Islet of Langerhans (tissue), 1 donor: ENCODE measurements at regions not wholly inside any gene's neighbourhood (a gene's known extent, or its start where the extent isn't known, plus 50 kb on each side); places are given as distances from the start of the nearest gene placed in this dataset.
"Not testable (repeated sequence)": the region's sequence is repeated elsewhere in the genome, so short reads cannot be mapped to it uniquely, and the experiment has no call there.

Source experiments
- FAIRE-seq: peaks from one replicate; lab custom pipeline; 2011; peaks lifted over from hg19 to GRCh38; lab: Jason Lieb, UNC

- no peak for FAIRE-seq
These were observed 451.4 kb upstream of the ARPP21 start for GRCh38 chr3:35187908-35188307.

- FAIRE-seq = no peak
These were observed 444.7 kb upstream of the ARPP21 start for GRCh38 chr3:35194666-35195065.

DNA sequence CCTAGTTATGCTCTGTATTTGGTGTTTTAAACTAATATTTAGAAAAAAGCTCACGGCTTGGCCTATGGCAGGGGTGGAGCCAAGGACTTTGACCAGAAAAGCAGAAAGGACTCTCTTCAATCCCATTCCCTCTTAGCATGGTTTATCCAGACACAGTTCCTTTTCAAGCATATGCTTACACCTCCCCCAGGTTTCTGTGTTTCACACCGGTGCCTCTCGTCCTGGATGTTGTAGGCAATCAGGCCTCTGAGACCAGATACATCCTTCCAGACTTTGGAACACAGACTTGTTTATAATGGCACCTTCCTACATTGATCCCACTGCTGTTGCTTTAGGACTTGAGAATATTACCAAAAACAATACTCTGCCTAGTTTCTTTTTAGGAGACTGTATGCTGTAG is 440.5 kb upstream of the ARPP21 start:
- no peak for FAIRE-seq

DNA sequence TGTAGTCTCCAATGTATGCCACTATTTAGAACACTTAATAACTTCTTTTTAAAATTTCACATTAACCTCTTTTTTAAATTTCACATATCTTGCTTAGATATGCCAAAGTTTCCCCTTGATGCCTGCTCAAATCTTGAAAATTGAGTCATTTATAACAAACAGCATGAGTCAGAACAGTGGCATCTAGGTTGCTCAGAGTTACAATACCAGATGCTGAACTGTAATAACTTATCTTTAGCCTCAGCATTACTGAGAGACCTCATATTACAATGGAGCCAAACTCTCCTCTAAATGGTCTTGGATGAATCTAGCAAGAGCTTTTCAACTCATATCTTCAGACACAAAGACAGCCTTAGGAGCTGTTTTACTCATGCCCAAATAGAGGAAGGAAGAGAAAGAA is 439.3 kb upstream of the ARPP21 start:
- FAIRE-seq = no peak

- FAIRE-seq = no peak
These were observed 438.1 kb upstream of the ARPP21 start for GRCh38 chr3:35201211-35201610.

DNA sequence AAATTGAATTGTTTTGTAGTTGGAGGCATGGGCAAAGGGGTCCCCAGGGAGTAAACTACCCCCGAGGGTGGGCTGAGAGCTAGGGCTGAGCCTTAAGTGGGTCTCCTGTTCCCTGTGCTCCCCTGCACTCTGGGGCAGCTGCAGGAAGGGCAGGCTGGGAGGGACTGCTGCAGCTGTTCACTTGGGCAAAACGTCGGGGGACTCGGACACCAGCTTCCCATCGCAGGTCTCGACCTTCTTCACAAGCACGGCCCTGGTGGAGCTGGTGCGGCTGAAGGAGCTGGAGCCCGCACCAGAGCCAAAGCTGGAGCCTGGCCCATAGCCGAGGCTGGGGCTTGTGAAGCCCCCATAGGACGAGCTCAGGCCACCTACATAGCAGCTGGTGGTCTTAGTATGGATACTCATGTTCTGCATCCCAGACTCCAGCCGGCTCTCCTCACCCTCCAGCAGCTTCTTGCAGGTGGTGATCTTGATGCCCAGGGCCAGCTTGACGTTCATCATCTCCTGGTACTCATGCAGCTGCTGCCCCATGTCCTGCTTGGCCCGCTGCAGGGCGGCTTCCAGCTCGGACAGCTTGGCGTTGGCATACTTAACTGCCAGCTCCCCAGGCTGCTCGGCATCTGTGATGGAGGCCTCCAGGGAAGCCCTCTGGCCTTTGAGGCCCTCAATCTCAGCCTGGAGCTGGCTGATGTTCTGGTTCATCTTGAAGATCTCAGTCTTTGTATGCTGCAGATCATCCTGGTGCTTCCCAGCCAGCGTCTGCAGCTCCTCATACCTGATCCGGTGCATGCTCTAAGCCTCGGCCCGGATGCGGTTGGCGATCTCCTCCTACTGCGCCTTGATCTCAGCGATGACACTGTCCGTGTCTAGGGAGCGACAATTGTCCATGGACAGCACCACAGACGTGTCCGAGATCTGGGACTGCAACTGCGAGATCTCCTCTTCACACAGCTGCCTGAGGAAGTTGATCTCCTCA is 423.5 kb upstream of the ARPP21 start:
- no peak for FAIRE-seq

GRCh38 chr3:35216501-35217266 is 422.6 kb upstream of the ARPP21 start:
- no peak for FAIRE-seq

- no peak for FAIRE-seq
These were observed 415.5 kb upstream of the ARPP21 start for GRCh38 chr3:35223632-35224394.

DNA sequence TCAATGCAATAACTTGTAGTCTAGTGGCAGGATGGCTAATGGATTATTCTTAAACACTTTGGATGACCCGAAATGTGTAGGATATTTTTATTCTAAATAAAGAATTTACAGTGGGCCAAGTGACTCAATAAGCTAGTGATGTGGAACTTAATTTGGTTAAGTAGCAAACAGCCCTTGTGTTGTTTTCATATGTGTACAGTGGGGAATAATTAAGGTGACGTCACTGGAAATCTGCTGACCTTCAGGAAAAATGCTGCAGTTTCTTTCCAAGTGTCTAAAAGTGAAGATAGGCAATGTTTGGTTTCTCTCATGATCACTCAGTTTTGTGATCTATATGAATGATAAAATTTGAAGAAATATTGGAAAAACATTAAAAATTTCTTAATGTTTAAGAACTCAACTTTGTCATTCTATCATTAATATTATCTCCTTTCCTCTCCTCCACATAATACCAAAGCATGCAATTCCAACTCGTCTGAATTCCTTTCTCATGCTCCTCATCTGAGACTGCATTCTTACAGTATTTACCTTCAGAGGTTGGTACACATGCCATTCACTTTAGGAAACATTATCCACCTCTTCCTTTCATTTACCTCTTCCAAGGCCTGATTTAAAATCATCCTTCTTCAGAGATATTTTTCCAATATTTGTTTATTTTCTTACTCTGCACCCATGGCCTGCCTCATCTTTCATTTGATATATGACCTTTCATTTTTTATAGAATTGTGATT is 414.6 kb upstream of the ARPP21 start:
- no peak for FAIRE-seq

DNA sequence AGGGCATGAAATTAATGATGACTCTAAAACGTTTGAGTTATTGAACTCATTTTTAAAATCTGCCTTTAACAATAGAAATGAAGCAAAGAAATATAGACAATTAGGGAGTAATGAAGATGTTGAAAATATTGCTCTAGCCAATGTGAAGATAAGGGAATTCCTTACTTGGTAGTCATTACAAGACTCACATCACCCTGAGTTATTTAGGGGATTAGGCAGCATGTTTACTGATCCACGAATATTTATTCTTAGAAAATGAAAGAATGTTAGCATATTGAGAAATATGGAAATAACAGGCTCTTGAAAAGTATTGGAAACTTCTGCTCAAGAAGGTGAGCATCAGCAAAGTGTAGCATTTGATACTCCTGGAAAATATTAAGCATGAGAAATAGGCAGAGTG is 398.1 kb upstream of the ARPP21 start:
- FAIRE-seq = no peak

- no peak for FAIRE-seq
These were observed 384.4 kb upstream of the ARPP21 start for GRCh38 chr3:35254917-35255316.

- FAIRE-seq = no peak
These were observed 381.7 kb upstream of the ARPP21 start for GRCh38 chr3:35257641-35258040.

DNA sequence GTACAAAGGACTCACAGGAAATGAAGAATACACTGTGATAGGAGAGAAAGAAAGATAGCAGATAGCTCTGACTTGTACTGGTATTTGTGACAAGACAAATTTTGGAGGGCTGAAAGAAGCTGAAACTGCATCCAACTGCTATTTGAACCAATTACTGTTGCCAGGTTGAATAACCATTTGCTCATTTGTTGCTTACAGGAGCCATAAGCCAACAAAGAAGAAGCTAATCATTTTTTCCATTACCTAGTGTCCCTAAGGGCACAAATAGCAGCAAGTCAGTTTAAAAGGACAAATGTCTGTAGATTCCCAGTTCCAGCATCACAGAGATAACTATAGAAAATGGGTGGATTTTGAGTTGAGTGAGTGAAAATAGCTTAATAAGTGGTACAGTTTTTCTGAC is 376.9 kb upstream of the ARPP21 start:
- no peak for FAIRE-seq

DNA sequence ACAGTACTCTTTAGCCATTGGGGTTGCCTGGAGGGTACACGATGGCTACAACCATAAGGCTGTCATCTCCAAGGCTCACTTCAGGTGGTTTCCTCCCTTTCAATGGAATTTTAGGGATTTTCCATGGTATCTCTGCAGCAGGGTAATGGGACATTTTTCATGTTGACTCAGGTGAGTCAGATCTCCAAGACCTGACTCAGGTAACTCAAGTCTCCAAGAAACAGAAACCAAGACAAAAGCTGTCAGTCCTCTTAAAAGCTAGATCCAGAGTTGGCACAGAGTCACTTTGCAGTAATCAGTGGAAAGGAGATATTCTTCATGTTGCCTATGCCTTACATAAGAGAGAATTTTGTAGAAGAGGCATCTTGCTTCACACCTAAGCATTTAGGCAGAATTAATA is 375.8 kb upstream of the ARPP21 start:
- FAIRE-seq = no peak

DNA sequence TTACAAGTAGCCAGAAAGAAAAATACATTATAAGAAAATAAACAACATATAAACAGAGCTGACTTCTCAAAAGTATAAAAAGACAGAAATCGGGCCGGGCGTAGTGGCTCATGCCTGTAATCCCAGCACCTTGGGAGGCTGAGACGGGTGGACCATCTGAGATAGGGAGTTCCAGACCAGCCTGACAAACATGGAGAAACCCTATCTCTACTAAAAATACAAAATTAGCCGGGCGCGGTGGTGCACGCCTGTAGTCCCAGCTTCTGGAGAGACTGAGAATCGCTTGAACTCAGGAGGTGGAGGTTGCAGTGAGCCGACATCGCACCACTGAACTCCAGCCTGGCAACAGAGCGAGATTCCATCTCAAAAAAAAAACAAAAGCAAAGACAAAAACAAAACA is 373.3 kb upstream of the ARPP21 start:
- not testable (repeated sequence) for FAIRE-seq

DNA sequence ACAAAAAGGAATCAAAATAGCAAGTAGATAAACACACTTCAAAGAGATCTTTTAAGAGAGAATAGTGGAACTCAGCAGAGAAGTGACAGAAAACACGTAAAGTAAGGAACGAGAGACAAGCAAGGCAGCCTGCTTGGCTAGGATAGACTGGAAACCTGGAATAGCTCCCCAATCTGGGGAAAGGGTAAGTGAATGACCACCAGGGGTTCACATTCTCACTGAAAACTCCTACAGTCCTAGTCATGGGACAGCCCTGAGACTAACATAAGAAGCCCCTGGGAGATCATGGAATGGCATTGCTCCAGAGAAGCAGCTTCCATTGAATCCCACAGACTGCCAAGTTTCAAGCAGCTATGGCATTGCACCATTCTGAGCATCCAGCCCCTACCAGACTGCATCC is 363.6 kb upstream of the ARPP21 start:
- FAIRE-seq = no peak

GRCh38 chr3:35276568-35276967 is 362.8 kb upstream of the ARPP21 start:
- no peak for FAIRE-seq

- no peak for FAIRE-seq
These were observed 347.7 kb upstream of the ARPP21 start for GRCh38 chr3:35291471-35292236.

GRCh38 chr3:35292568-35292967 is 346.8 kb upstream of the ARPP21 start:
- FAIRE-seq = no peak

- no peak for FAIRE-seq
These were observed 343.4 kb upstream of the ARPP21 start for GRCh38 chr3:35295906-35296305.

GRCh38 chr3:35296533-35296932 is 342.8 kb upstream of the ARPP21 start:
- no peak for FAIRE-seq
